ENCODE measurements at regions not wholly inside any gene's neighbourhood (a gene's known extent, or its start where the extent isn't known, plus 50 kb on each side); places are given as distances from the start of the nearest gene placed in this dataset.

DNA sequence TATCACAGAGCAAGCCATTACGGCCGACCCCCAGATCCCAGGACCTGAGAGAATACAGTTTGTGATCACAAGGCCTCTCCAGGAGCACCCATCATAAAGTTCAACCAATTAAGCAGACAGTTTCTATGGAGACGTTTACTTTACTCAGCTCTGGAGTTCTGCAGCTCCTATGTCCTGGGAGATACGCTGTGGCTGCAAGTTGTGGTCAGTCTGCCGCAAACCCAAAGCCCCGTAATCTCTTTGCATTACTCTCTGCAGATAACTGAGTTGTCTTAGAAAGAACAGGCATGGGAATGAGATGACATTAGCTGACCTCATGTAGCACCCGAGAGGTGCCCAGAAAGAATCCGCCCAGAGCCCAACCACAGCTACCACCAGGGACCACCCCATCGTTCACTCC lies 305.1 kb downstream of the FGFR2 start (continued):
- TF ChIP-seq CEBPZ (IDR thresholded peaks at IDR 0.05; ENCODE audit: low read depth, low read length) (no peak), ZNF217 (IDR thresholded peaks at IDR 0.05) (no peak), MEF2B (IDR thresholded peaks at IDR 0.05; ENCODE audit: partially characterized antibody, poor library complexity, severe bottlenecking) (no peak), NRF1 (conservative IDR thresholded peaks at IDR 0.05; ENCODE audit: low read depth, low read length) (no peak), PKNOX1 (IDR thresholded peaks at IDR 0.05) (no peak), ZZZ3 (IDR thresholded peaks at IDR 0.05; ENCODE audit: control insufficient read depth, insufficient read length, low read depth) (no peak), KAT2A (conservative IDR thresholded peaks at IDR 0.05; ENCODE audit: control insufficient read depth, low read depth, low read length) (no peak), SREBF2 (IDR thresholded peaks at IDR 0.05; ENCODE audit: low read length) (no peak), TCF12 (IDR thresholded peaks at IDR 0.05; ENCODE audit: low read depth, low read length) (no peak), EZH2 (IDR thresholded peaks at IDR 0.05; ENCODE audit: borderline replicate concordance, control insufficient read depth, low read depth, low read length) (no peak), CREB1 (IDR thresholded peaks at IDR 0.05; ENCODE audit: low read depth) (no peak)
- TF ChIP-seq, protein P1, sequence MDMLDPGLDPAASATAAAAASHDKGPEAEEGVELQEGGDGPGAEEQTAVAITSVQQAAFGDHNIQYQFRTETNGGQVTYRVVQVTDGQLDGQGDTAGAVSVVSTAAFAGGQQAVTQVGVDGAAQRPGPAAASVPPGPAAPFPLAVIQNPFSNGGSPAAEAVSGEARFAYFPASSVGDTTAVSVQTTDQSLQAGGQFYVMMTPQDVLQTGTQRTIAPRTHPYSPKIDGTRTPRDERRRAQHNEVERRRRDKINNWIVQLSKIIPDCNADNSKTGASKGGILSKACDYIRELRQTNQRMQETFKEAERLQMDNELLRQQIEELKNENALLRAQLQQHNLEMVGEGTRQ (IDR thresholded peaks at IDR 0.05; ENCODE audit: borderline replicate concordance, low read depth, low read length): no peak

All from GM12878 (cell line).